HG02973 (cell line): ENCODE measurements at regions not wholly inside any gene's neighbourhood (a gene's known extent, or its start where the extent isn't known, plus 50 kb on each side); places are given as distances from the start of the nearest gene placed in this dataset.

Experiments
- ATAC-seq: cut with Tn5 transposase; IDR thresholded peaks from one replicate; pipeline ENCODE4 v1.9.1; 2021; ENCODE audit warnings: moderate library complexity; ENCODE audit not compliant: unreplicated experiment

DNA sequence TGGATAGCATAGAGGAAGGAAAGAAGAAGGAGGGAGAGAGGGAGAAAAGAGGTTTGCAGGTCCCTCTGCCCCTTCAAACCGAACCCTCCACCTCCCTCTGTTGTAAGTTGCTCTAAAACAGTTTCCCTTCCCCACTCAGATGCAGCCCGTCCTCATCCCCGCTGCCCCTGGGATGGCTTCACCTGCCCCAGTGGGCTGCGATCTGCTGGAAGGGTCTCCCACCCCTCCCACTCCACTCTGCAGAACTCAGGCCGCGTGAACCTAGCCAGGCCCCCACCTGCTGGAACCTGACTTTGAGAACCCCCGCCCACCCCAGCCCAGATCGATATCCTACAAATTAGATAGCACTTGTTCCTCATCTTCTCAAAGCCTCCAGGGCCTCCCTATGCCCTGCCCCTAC, 190.8 kb downstream of the DLL1 start:
- no peak for ATAC-seq

DNA sequence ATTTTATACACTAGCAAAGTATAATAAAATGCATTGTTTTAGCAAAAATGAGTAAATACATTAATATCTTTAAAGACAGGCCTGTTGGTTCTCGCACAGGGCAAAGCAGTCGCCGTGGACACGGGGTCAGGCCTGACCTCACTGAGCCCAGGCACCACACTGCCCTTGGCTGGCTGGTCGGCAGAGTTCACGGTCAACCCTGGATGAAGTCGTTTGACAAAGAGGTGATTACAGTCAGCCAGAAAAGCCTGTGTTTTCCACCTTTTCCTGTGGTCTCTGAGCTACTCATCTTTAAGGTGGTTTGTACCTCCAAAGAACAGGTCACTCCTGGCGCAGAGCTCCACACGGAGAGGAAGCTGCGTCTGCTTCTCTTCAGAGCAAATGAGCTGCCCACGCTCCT, 191.5 kb downstream of the DLL1 start:
- no peak for ATAC-seq

DNA sequence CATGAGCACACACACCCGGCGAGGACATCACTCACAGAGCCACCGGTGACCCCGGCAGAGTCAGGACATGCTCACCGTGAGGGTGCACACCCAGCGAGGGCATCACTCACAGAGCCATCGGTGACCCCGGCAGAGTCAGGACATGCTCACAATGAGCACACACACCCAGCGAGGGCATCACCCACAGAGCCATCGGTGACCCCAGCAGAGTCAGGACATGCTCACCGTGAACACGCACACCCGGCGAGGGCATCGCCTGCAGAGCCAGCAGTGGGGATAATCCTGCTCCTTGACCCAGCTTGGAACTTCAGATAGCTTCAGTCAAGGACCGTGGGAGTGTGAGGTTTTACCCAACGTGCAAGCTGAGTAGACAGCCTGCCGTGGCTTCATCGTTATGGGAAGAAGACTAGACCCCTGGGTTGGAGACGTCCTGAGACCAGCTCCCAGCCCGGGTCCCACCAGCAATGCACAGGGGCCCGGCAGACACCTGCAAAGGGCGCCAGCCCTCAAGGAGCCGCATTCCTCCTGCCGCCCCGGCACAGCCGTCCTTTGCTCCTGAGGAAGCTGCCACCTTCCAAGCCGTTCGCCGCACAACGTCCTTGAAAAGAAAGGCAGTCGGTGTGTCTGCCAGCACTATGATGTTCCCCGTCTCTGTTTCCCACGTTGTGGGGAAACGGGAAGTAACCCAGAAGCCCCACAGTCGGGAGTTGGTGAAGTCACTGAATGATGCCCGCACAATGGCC, 192.3 kb downstream of the DLL1 start:
- no peak for ATAC-seq

DNA sequence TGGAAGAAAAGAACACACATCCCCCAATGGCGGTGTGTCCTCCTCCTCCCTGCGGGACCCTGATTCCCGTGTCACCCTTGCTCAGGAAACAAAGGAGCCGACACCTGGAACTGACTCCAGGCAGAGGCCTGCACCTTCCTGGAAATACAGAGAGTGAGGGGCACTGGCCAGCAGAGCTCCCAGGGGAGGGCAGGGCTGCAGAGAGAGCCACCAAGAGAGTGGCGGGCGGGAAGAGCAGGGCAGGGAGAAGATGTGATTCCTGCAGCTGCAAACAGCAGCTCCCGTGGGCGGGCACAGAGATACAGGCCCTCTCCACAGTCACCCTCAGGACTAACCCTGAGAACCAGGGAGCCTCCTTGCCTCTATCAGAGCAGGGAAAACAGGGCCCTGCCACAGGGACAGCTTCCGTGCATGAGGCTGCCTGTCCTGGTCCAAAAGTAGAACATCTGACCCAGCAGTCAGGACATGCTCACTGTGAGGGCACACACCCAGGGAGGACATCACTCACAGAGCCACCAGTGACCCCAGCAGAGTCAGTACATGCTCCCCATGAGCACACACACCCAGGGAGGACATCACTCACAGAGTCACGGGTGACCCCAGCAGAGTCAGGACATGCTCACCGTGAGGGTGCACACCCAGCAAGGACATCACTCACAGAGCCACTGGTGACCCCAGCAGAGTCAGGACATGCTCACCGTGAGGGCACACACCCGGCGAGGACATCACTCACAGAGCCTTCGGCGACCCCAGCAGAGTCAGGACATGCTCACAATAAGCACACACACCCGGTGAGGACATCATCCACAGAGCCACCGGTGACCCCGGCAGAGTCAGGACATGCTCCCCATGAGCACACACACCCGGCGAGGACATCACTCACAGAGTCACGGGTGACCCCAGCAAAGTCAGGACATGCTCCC, 193.1 kb downstream of the DLL1 start:
- ATAC-seq = no peak

DNA sequence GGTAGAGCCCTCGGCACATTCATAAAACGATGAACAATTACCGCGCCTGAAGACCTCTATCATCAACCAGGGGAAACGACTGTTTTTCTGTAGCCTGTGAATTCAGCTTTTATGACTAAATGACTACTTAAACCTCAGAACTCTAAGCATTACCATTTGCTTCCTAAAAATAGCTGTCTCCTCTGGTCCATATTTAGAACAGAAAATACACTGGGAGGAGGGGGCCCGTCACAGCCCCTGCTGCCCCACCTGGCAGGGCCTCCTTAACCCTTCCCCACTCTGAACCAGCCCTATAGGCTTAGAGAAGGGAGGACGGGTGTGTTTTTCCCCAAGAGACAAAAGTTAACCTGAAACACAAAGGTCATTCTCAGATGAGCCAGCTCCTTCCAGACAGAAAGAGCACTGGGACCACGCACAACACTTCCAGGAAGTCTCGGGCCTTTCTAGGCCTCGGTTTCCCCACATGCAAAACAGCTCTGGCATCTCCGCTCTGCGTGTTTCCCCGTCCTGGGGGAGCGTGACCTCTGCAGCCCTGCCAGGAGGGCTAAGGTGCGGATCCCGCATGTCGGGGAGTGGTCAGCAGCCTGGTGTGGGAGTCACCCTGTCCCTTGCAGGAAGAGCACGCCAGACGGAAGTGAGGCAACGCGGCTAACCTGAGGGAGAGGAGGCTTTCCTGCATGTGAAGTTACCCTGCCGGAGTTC, 193.9 kb downstream of the DLL1 start:
- ATAC-seq = no peak

GRCh38 chr6:170096191-170096802, 194.6 kb downstream of the DLL1 start:
- ATAC-seq = no peak

- ATAC-seq = no peak
These were observed 195.5 kb downstream of the DLL1 start for GRCh38 chr6:170095273-170095981.

DNA sequence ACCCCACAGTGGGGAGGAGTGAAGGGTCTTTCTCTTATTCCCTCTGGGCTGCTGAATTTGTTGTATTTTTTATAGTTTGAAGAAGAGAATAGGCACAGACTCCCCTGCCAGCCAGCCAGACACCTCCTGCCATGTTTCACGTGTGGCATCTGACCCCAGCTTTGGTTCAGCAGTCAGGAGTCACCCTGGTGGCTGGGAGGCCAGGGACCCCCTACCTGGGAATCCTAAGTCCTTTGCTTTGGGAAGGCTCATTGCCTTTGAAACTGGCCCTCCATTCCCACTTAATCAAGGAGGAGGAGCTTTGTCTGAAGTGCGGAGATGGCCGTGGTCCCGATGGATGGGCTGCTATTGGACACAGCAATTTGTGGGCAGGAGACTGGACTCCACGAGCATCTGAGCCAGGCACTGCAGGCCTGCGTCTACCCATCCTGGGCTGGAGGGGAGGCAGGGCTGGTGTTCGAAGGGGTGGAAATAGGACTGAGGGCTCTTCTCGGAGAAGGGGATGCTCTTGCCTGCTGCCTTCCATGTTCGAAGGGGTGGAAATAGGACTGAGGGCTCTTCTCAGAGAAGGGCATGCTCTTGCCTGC, 196.1 kb downstream of the DLL1 start:
- ATAC-seq = no peak

- ATAC-seq = no peak
These were observed 197.0 kb downstream of the DLL1 start for GRCh38 chr6:170093658-170094596.

DNA sequence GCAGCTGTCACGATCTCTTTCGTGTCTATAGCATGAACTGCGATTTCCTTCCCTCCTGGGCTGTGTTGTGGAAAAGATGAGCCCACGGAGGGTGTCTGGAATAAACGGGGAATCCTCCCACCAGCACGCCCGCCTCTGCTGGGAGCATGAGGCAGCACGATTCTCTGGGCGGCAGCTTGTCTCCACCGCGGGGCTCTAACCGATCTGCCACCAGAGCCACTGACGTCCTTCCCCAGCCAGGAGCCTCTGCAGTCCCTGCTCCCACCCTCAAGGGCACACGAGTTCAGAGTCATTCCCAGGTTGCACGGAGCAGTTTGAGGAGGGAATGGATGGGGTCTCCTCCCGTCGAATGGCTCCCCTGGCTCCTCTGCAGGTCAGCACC, 197.6 kb downstream of the DLL1 start:
- no peak for ATAC-seq

- ATAC-seq = no peak
These were observed 198.1 kb downstream of the DLL1 start for GRCh38 chr6:170092826-170093225.

- no peak for ATAC-seq
These were observed 199.0 kb downstream of the DLL1 start for GRCh38 chr6:170091639-170092579.

DNA sequence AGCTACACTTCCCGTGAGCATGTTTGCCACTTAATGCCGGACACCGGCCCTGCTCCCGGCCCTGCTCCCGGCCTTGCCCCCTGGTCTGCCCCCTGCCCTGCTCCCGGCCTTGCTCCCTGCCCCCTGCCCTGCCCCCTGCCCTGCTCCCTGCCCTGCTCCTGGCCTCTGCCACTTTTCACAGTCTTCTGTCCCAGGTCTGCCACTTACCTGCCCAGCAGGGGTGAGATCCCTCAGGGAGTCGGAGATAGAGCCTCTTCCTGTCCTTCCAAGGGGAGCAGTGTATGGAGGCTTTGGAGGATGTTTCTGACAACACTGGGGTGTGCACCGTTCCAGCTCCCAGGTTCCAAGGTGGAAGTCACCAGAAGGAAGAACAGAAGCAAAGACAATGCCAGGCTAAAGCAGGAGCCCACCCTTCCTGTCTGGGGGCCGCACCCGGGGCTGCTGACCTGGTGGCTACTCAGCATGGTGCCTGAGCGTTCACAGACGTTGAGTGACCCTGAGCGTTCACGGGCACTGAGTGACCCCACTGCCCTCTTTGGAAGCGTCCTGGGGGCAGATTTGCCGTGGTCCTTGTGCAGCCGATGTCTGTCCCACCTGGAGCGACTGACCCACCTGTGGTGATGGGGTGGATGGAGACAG, 199.8 kb downstream of the DLL1 start:
- ATAC-seq = no peak

GRCh38 chr6:170090561-170090960, 200.3 kb downstream of the DLL1 start:
- ATAC-seq = no peak

- ATAC-seq = peak; percentile 9
These were observed 200.9 kb downstream of the DLL1 start for GRCh38 chr6:170089963-170090362.

DNA sequence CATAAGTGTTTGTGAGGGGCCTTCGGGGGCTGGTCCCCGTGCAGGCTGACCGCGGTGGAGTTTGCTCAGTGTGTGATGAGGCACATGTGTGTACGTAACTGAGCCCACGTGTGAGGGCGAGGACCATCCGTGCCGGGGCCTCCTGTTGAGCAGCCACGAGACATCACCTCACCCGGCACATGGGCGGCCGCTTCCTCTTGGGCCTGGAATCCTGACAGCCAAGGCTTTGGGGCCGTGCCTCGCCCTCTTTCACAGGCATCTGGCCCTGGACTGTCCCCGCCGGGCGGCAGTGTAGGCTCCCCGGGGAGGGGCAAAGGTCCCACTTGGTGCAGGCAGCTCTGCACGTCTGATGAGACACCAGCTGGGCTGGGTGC, 202.3 kb downstream of the DLL1 start:
- peak; percentile 5 for ATAC-seq

DNA sequence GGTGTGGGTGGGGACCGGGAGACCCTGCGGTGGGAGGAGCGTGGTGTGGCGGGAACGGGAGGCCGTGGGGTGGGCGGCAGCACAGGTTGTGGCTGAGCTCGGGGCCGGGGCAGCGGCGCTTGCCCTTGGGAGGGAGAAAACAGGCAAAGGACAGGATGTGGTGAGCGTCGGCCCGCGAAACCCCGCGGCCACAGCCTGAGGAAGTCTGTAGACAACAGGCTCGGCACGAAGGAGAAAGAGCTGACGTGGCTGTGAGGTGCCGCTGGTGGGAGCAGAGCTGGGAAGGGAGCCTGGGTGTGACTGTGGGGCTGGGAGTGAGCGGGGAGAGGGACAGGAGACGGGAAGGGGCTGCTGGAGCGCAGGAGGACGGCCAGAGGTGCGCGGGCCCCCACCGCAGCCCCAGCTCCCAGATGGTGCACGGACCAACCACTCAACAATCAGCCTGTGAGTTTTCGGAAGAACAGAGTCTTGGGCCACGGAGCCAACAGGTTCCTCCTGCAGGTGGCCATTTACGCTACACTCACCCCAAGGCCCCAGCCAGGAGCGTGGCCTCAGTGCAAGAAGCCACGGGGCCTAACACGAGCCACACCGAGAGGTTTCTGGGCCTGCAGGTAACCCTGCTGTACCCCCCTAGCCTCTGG, 202.8 kb downstream of the DLL1 start:
- ATAC-seq = peak; percentile 65
